Activated B cell treated with CpG ODN at 0.5 μM for 24 hours (primary cell): ENCODE measurements at regions not wholly inside any gene's neighbourhood (a gene's known extent, or its start where the extent isn't known, plus 50 kb on each side); places are given as distances from the start of the nearest gene placed in this dataset.

Experiments
- ATAC-seq: fragments of 200-7000 bp; cut with Tn5 transposase; one replicate; pipeline ENCODE4 v1.10.0; 2021; ENCODE audit warnings: low read depth, mild to moderate bottlenecking, moderate library complexity
- CTCF ChIA-PET: fragments of 350-600 bp; sonication (Branson Sonifier 250); formaldehyde crosslinking; loops from one replicate; lab custom pipeline; 2021; ENCODE audit warnings: antibody characterized with exemption; lab: Charles Lee
- POLR2A ChIA-PET: fragments of 350-600 bp; sonication (Branson Sonifier 250); formaldehyde crosslinking; loops from one replicate; lab custom pipeline; 2021; ENCODE audit warnings: antibody characterized with exemption; lab: Charles Lee
- DNase-seq: peaks from one replicate; pipeline ENCODE4 v3.0.0; 2022
- H3K27ac Mint-ChIP-seq: one replicate; pipeline ENCODE4 v1.8.0; 2020; ENCODE audit warnings: mixed read lengths
- H3K27me3 Mint-ChIP-seq: one replicate; pipeline ENCODE4 v1.8.0; 2021; ENCODE audit warnings: mixed read lengths
- H3K36me3 Mint-ChIP-seq: one replicate; pipeline ENCODE4 v1.8.0; 2021; ENCODE audit warnings: low read depth, mixed read lengths
- H3K4me1 Mint-ChIP-seq: one replicate; pipeline ENCODE4 v1.8.0; 2021; ENCODE audit warnings: mixed read lengths
- H3K4me3 Mint-ChIP-seq: one replicate; pipeline ENCODE4 v1.8.0; 2020; ENCODE audit warnings: mild to moderate bottlenecking, mixed read lengths
- H3K9me3 Mint-ChIP-seq: one replicate; pipeline ENCODE4 v1.8.0; 2020; ENCODE audit warnings: mixed read lengths
- intact Hi-C: fragments of 100-400 bp; cut with micrococcal nuclease; formaldehyde crosslinking; loops from one replicate; pipeline ENCODE4 v1.15.1; 2024
- TF ChIP-seq, protein P1 (sequence below): fragments of 200-600 bp; IDR thresholded peaks from one replicate; pipeline ENCODE4 v1.8.0; 2022; ENCODE audit warnings: antibody characterized with exemption, mild to moderate bottlenecking

DNA sequence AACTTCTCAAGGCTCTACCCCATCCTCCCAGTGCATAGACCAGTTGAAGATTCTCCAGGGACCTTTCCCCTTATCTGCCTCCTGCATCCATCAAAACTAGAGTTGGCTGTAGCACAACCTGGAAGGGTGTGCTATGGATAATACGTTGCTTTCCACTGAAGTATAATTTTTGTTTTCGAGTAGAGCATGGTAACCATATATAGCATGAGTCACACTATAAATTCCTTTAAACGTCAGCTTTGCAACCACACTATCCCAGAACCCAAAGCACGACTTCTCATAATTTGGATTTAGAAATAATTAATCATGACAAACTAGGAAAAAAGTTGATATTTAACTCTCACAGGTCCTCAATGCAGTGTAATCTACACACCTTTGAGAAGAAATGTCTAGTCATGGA, 138.3 kb upstream of the NBEA start:
- no peaks in the 10 kb centered on the region for H3K9me3 Mint-ChIP-seq
- no peaks in the 10 kb centered on the region for H3K27me3 Mint-ChIP-seq
- TF ChIP-seq, protein P1, sequence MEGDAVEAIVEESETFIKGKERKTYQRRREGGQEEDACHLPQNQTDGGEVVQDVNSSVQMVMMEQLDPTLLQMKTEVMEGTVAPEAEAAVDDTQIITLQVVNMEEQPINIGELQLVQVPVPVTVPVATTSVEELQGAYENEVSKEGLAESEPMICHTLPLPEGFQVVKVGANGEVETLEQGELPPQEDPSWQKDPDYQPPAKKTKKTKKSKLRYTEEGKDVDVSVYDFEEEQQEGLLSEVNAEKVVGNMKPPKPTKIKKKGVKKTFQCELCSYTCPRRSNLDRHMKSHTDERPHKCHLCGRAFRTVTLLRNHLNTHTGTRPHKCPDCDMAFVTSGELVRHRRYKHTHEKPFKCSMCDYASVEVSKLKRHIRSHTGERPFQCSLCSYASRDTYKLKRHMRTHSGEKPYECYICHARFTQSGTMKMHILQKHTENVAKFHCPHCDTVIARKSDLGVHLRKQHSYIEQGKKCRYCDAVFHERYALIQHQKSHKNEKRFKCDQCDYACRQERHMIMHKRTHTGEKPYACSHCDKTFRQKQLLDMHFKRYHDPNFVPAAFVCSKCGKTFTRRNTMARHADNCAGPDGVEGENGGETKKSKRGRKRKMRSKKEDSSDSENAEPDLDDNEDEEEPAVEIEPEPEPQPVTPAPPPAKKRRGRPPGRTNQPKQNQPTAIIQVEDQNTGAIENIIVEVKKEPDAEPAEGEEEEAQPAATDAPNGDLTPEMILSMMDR, result no peak
- POLR2A ChIA-PET, result no interaction called here
- no peak overlapping the region for H3K27ac Mint-ChIP-seq
- CTCF ChIA-PET, result no interaction called here
- no peaks in the 10 kb centered on the region for H3K36me3 Mint-ChIP-seq
- intact Hi-C loops, result no loop called here
- no peaks in the 10 kb centered on the region for H3K4me1 Mint-ChIP-seq
- no peak for ATAC-seq
- no peak overlapping the region for H3K4me3 Mint-ChIP-seq
- DNase-seq, result no peak

DNA sequence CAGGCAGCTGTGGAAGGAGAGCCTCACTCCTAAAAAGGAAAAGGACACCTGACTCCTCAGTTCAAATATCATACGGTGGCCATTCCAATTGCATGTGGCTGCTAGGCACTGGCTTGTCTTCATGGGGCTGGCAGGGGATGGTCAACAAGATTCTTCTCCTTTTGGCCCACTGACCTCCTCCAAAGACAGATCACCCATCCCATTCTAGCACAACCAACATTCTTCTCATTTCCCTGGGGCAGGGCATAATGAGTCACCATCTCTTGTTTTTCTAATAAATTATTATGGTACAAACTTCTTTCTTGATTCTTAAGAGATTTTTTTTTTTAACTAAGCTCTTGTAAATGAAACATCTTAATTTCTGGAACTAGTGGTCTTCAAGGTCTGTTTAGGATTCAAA, 136.7 kb upstream of the NBEA start:
- ATAC-seq, result no peak
- no peaks in the 10 kb centered on the region for H3K9me3 Mint-ChIP-seq
- H3K27ac Mint-ChIP-seq, result no peak overlapping the region
- ChIA-PET POLR2A (no interaction called here), CTCF (no interaction called here)
- TF ChIP-seq, protein P1, result no peak
- no peaks in the 10 kb centered on the region for H3K4me1 Mint-ChIP-seq
- DNase-seq, result no peak
- H3K27me3 Mint-ChIP-seq, result no peaks in the 10 kb centered on the region
- no peaks in the 10 kb centered on the region for H3K36me3 Mint-ChIP-seq
- intact Hi-C loops, result no loop called here
- H3K4me3 Mint-ChIP-seq, result no peak overlapping the region

DNA sequence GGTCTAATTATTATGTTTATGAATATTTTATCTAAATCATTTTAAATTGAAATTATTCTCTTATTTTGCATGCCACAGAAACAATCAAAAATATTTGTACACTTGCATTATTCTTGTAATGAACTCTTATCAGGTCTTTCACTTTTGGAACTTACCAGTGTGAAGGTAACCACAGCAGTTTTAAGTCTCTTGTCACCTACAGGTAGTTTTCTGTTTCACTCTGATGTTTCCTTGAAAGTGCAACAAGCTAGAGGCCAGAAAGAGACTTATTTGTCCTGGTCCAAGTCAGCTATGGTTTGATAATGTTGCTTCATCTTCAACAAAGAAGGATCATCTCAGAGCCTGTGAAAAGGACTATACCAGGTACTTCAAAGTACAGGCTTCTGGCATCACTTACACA, 133.4 kb upstream of the NBEA start:
- intact Hi-C loops, result no loop called here
- TF ChIP-seq, protein P1, result no peak
- H3K27ac Mint-ChIP-seq, result no peak overlapping the region
- ATAC-seq, result no peak
- ChIA-PET POLR2A (no interaction called here), CTCF (no interaction called here)
- H3K27me3 Mint-ChIP-seq, result no peaks in the 10 kb centered on the region
- no peaks in the 10 kb centered on the region for H3K36me3 Mint-ChIP-seq
- no peaks in the 10 kb centered on the region for H3K4me1 Mint-ChIP-seq
- peaks cover 8% of the 10 kb centered on the region for H3K9me3 Mint-ChIP-seq
- no peak overlapping the region for H3K4me3 Mint-ChIP-seq
- no peak for DNase-seq

DNA sequence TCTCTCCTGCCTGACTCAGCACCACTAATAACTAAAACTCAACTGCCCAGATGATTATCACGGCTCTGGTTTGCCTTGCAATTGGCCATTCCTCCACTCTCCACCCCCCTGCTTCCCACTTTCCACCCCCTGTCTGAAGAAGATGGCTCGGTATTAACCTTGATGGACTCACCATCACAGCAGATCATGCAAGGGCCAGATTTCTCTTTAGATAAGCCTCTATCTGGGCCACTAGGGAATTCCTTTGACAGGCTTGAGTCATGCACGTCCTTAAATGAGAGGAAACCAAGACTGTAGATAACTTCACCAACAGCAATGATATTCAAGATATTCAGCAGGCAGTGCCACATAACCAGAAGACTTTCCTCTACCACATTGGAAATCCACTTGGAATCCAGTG, 131.1 kb upstream of the NBEA start:
- CTCF ChIA-PET, result no interaction called here
- H3K9me3 Mint-ChIP-seq, result peaks cover 8% of the 10 kb centered on the region
- H3K36me3 Mint-ChIP-seq, result no peaks in the 10 kb centered on the region
- DNase-seq (no peak), ATAC-seq (no peak)
- H3K27ac Mint-ChIP-seq, result no peak overlapping the region
- no peak overlapping the region for H3K4me3 Mint-ChIP-seq
- H3K27me3 Mint-ChIP-seq, result no peaks in the 10 kb centered on the region
- H3K4me1 Mint-ChIP-seq, result no peaks in the 10 kb centered on the region
- TF ChIP-seq, protein P1, result no peak
- intact Hi-C loops, result no loop called here
- POLR2A ChIA-PET, result no interaction called here

DNA sequence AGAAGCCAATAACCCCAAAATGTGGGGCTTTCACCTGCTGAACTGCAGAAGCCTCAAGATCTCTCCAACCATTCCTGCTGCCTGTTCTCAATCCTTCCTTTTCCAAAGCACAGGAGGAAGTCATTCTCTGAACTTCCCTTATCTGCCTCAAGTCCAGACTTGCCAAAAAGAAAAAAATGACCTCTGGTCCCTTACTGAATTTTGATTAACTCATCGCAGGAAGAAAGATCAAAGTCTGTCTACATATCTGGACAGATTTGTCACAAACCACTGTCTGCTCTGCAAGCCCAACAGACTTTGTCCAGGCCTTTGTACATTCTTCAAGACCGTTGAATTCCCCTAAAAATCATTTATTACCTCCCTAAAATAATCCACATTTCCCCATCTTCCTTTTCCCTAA, 126.5 kb upstream of the NBEA start:
- no peaks in the 10 kb centered on the region for H3K4me1 Mint-ChIP-seq
- H3K36me3 Mint-ChIP-seq, result no peaks in the 10 kb centered on the region
- peaks cover 8% of the 10 kb centered on the region for H3K9me3 Mint-ChIP-seq
- ChIA-PET POLR2A (no interaction called here), CTCF (no interaction called here)
- intact Hi-C loops, result no loop called here
- H3K4me3 Mint-ChIP-seq, result no peak overlapping the region
- no peak overlapping the region for H3K27ac Mint-ChIP-seq
- H3K27me3 Mint-ChIP-seq, result no peaks in the 10 kb centered on the region
- no peak for DNase-seq
- ATAC-seq, result no peak
- TF ChIP-seq, protein P1, result no peak
